ENCODE measurements at regions not wholly inside any gene's neighbourhood (a gene's known extent, or its start where the extent isn't known, plus 50 kb on each side); places are given as distances from the start of the nearest gene placed in this dataset.

DNA sequence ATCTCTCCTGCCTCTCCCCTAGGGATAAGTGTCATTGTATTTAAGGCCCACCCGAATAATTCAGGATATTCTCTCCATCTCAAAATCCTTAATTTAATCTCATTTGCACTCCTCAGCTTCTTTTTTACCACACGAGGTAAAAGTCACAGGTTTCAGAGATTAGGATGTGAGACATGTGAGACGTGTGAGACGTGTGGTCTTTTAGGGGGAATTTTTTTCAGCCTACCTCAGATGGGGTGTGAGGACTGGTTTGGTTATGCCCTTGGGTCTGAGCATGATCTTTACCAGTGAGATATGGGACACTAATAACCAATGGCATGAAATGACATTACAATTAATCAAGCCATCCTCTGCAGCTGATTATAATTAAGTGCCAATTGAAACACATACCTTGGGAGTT is 324.2 kb downstream of the BMP2 start:
- TF ChIP-seq, protein P1, sequence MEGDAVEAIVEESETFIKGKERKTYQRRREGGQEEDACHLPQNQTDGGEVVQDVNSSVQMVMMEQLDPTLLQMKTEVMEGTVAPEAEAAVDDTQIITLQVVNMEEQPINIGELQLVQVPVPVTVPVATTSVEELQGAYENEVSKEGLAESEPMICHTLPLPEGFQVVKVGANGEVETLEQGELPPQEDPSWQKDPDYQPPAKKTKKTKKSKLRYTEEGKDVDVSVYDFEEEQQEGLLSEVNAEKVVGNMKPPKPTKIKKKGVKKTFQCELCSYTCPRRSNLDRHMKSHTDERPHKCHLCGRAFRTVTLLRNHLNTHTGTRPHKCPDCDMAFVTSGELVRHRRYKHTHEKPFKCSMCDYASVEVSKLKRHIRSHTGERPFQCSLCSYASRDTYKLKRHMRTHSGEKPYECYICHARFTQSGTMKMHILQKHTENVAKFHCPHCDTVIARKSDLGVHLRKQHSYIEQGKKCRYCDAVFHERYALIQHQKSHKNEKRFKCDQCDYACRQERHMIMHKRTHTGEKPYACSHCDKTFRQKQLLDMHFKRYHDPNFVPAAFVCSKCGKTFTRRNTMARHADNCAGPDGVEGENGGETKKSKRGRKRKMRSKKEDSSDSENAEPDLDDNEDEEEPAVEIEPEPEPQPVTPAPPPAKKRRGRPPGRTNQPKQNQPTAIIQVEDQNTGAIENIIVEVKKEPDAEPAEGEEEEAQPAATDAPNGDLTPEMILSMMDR (conservative IDR thresholded peaks at IDR 0.05; ENCODE audit: low read length), result no peak
- no peak for TF ChIP-seq EZH2phosphoT487 (IDR thresholded peaks at IDR 0.05; ENCODE audit: borderline replicate concordance)
